Smooth muscle cell (in vitro differentiated cells): ENCODE measurements at regions not wholly inside any gene's neighbourhood (a gene's known extent, or its start where the extent isn't known, plus 50 kb on each side); places are given as distances from the start of the nearest gene placed in this dataset.

Experiments
- DNase-seq: peaks from one replicate; lab custom pipeline; 2025; ENCODE audit not compliant: unreplicated experiment; lab: John Stamatoyannopoulos, UW
- H2AFZ ChIP-seq: fragments of 200-600 bp; sonication (generic); 2 replicates; pipeline ENCODE4 v1.6.0; 2016; ENCODE audit warnings: antibody characterized with exemption, low read depth, mild to moderate bottlenecking
- H3F3A ChIP-seq: fragments of 200-600 bp; sonication (generic); 2 replicates; pipeline ENCODE4 v1.6.0; 2017; ENCODE audit warnings: antibody characterized with exemption, low read depth
- H3K27ac ChIP-seq: fragments of 200-600 bp; sonication (generic); 2 replicates; pipeline ENCODE4 v1.5.1; 2016; ENCODE audit warnings: low read depth, mild to moderate bottlenecking
- H3K27me3 ChIP-seq: fragments of 200-600 bp; sonication (generic); 2 replicates; pipeline ENCODE4 v1.6.1; 2016; ENCODE audit warnings: low read depth, mild to moderate bottlenecking
- H3K36me3 ChIP-seq: fragments of 200-600 bp; sonication (generic); 2 replicates; pipeline ENCODE4 v1.5.1; 2016; ENCODE audit warnings: low read depth
- H3K4me1 ChIP-seq: fragments of 200-600 bp; sonication (generic); 2 replicates; pipeline ENCODE4 v1.5.1; 2016; ENCODE audit warnings: low read depth
- H3K4me2 ChIP-seq: fragments of 200-600 bp; sonication (generic); 2 replicates; pipeline ENCODE4 v1.6.0; 2016; ENCODE audit warnings: mild to moderate bottlenecking
- H3K4me3 ChIP-seq: fragments of 200-600 bp; sonication (generic); 2 replicates; pipeline ENCODE4 v1.5.1; 2016; ENCODE audit warnings: mild to moderate bottlenecking
- H3K79me2 ChIP-seq: fragments of 200-600 bp; sonication (generic); 2 replicates; pipeline ENCODE4 v1.6.0; 2016; ENCODE audit warnings: low read depth, mild to moderate bottlenecking
- H3K9ac ChIP-seq: fragments of 200-600 bp; sonication (generic); 2 replicates; pipeline ENCODE4 v1.6.0; 2016; ENCODE audit warnings: low read depth
- H3K9me3 ChIP-seq: fragments of 200-600 bp; sonication (generic); replicated peaks from 2 replicates; pipeline ENCODE4 v1.5.1; 2016; ENCODE audit warnings: low read depth
- H4K20me1 ChIP-seq: fragments of 200-600 bp; sonication (generic); 2 replicates; pipeline ENCODE4 v1.6.0; 2016; ENCODE audit warnings: low read depth
- WGBS: methylation state at CpG from one replicate; pipeline ENCODE4 v1.1.7; 2016; ENCODE audit warnings: low lambda C conversion rate; 5-methylcytosine and 5-hydroxymethylcytosine counted together
- TF ChIP-seq, protein P1 (sequence below): fragments of 200-600 bp; sonication (generic); IDR thresholded peaks from 2 replicates; pipeline ENCODE4 v1.5.1; 2017; ENCODE audit warnings: borderline replicate concordance, mild to moderate bottlenecking, antibody characterized with exemption; ENCODE audit not compliant: insufficient read depth, poor library complexity, severe bottlenecking

DNA sequence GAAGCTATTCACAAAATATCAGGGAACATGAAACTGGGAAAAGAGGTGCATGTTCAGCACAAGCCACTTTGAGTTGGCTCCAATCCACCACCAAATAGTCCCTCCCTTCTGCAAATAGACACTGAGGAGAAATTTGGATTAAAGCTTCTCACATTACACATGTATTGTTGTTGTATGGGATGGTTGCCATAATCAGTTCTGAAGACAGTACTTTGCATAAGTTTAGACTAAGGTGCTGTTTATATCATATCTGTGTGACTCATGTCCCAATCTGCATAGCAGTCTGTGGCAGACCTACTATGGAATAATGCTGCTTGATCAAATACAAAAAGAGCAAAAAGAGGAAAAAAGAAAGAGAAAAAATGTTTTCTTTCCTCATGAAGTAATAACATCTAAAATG lies 376.7 kb upstream of the DDI1 start:
- TF ChIP-seq, protein P1, sequence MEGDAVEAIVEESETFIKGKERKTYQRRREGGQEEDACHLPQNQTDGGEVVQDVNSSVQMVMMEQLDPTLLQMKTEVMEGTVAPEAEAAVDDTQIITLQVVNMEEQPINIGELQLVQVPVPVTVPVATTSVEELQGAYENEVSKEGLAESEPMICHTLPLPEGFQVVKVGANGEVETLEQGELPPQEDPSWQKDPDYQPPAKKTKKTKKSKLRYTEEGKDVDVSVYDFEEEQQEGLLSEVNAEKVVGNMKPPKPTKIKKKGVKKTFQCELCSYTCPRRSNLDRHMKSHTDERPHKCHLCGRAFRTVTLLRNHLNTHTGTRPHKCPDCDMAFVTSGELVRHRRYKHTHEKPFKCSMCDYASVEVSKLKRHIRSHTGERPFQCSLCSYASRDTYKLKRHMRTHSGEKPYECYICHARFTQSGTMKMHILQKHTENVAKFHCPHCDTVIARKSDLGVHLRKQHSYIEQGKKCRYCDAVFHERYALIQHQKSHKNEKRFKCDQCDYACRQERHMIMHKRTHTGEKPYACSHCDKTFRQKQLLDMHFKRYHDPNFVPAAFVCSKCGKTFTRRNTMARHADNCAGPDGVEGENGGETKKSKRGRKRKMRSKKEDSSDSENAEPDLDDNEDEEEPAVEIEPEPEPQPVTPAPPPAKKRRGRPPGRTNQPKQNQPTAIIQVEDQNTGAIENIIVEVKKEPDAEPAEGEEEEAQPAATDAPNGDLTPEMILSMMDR: no peak
- no peaks in the 10 kb centered on the region for H4K20me1 ChIP-seq
- no peak overlapping the region for H3K9ac ChIP-seq
- H3K36me3 ChIP-seq: no peaks in the 10 kb centered on the region
- DNase-seq: no peak
- no peak overlapping the region for H3K4me2 ChIP-seq
- H2AFZ ChIP-seq: no peak overlapping the region
- no peaks in the 10 kb centered on the region for H3K27me3 ChIP-seq
- H3K27ac ChIP-seq: no peak overlapping the region
- H3F3A ChIP-seq: no peaks in the 10 kb centered on the region
- H3K4me3 ChIP-seq: no peak overlapping the region
- no peaks in the 10 kb centered on the region for H3K4me1 ChIP-seq
- H3K9me3 ChIP-seq: no peaks in the 10 kb centered on the region
- no peaks in the 10 kb centered on the region for H3K79me2 ChIP-seq

DNA sequence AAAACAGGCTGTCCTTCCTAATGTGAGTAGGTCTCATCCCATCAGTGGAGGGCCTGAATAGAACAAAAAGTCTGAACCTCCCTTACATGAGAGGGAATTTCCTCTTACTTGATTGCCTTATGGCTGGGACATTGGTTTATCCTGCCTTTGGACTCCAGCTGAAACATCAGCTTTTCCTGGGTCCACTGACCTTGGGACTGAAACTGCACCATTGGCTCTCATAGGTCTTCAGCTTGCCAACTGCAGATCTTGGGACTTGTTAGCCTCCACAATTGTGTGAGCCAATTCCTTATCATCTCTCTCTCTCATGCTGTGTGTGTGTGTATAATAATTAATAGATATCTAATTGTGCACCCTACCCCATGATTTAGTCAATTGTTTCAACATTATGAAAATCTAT lies 375.3 kb upstream of the DDI1 start:
- no peak overlapping the region for H3K9ac ChIP-seq
- H3K27me3 ChIP-seq: no peaks in the 10 kb centered on the region
- no peak overlapping the region for H2AFZ ChIP-seq
- H3K36me3 ChIP-seq: no peaks in the 10 kb centered on the region
- H3K4me2 ChIP-seq: no peak overlapping the region
- TF ChIP-seq, protein P1: no peak
- H3K27ac ChIP-seq: no peak overlapping the region
- H3F3A ChIP-seq: no peaks in the 10 kb centered on the region
- H3K79me2 ChIP-seq: no peaks in the 10 kb centered on the region
- H3K4me1 ChIP-seq: no peaks in the 10 kb centered on the region
- no peaks in the 10 kb centered on the region for H4K20me1 ChIP-seq
- H3K4me3 ChIP-seq: no peak overlapping the region
- no peaks in the 10 kb centered on the region for H3K9me3 ChIP-seq
- DNase-seq: no peak

DNA sequence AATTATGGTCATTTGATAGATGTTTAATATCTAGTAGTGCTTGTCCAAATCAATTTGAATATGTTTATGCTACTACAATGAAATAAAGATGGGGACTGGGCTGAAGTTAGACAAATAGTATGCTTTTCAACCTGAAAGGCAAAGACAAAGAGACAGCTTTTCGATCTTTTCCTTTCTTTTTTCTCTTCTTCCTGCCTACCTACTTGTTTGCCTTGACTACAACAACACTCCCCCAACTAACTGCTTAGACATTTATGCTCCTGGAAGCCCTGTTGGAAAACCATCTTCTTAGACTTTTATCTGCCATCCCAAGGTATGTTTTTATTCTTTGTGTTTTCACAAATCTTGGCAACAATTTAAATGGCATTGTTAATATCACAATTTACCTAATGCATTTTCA lies 374.4 kb upstream of the DDI1 start:
- no peak for DNase-seq
- Histone ChIP-seq H3K9ac (no peak overlapping the region), H3K79me2 (no peaks in the 10 kb centered on the region), H3K4me2 (no peak overlapping the region), H3K4me1 (no peaks in the 10 kb centered on the region), H3K9me3 (no peaks in the 10 kb centered on the region), H4K20me1 (no peaks in the 10 kb centered on the region), H3K4me3 (no peak overlapping the region), H2AFZ (no peak overlapping the region), H3K36me3 (no peaks in the 10 kb centered on the region), H3K27me3 (no peaks in the 10 kb centered on the region), H3F3A (no peaks in the 10 kb centered on the region), H3K27ac (no peak overlapping the region)
- 0% methylated on average over 1 of the region's 1 CpG for WGBS
- TF ChIP-seq, protein P1: no peak

DNA sequence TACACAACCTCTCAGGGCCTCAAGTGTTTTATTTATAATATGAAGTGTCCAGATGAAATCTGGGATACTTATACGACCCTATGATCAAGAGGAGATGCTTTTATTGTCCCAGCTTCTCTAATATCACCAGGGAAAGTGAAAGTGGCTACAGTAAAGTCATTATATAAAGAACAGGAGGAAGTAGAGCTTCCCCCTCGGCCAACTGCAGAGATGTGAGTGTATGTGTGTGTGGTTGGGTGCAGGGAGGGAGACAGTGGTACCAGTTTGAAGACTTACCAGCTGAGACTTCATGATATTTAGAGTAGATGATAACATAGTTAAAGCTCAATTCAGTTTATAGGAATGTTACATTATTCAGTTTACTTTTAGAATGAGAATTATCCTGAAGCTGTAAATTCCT lies 373.6 kb upstream of the DDI1 start:
- Histone ChIP-seq H3K4me2 (no peak overlapping the region), H3K27ac (no peak overlapping the region), H3K36me3 (no peaks in the 10 kb centered on the region), H3K4me3 (no peak overlapping the region), H3K4me1 (no peaks in the 10 kb centered on the region), H4K20me1 (no peaks in the 10 kb centered on the region), H3K79me2 (no peaks in the 10 kb centered on the region), H2AFZ (no peak overlapping the region), H3K27me3 (no peaks in the 10 kb centered on the region), H3K9me3 (no peaks in the 10 kb centered on the region), H3F3A (no peaks in the 10 kb centered on the region), H3K9ac (no peak overlapping the region)
- WGBS: 66% methylated on average over 2 of the region's 2 CpGs
- TF ChIP-seq, protein P1: no peak
- DNase-seq: no peak
